ENCODE measurements at regions not wholly inside any gene's neighbourhood (a gene's known extent, or its start where the extent isn't known, plus 50 kb on each side); places are given as distances from the start of the nearest gene placed in this dataset.

- intact Hi-C loops (cut with micrococcal nuclease; ENCODE audit: unreplicated experiment), result no loop called here
- no peak for DNase-seq (ENCODE audit: low spot score)
- no TSS peak for BruUV-seq (replicated peaks)
- no peaks in the 10 kb centered on the region for H3K9me3 ChIP-seq (ENCODE audit: low read depth, low read length, poor library complexity, severe bottlenecking)
- H3K27me3 ChIP-seq (replicated peaks; ENCODE audit: insufficient read depth, low read depth, low read length, poor library complexity), result no peaks in the 10 kb centered on the region
- no peak for TF ChIP-seq CTCF (conservative IDR thresholded peaks at IDR 0.05; ENCODE audit: low read depth, low read length)
- no peak for TF ChIP-seq EZH2 (IDR thresholded peaks at IDR 0.05; ENCODE audit: borderline replicate concordance, low read depth, low read length, poor library complexity, severe bottlenecking)
- POLR2A ChIA-PET (ENCODE audit: low non-redundant PET), result no interaction called here
- H3K36me3 ChIP-seq (ENCODE audit: insufficient read depth, low read length, poor library complexity, severe bottlenecking), result no peaks in the 10 kb centered on the region
- CTCF ChIA-PET, result no interaction called here
- no peaks in the 10 kb centered on the region for H3K4me1 ChIP-seq (ENCODE audit: insufficient read depth, low read length, poor library complexity, severe bottlenecking)
- H3K4me3 ChIP-seq (ENCODE audit: low read depth, low read length, poor library complexity, severe bottlenecking), result no peak overlapping the region
- H3K27ac ChIP-seq (ENCODE audit: low read depth, low read length, poor library complexity, severe bottlenecking), result no peak overlapping the region
Measured at GRCh38 chr21:28464095-28464494, 528.6 kb downstream of the LTN1 start.

- no peak overlapping the region for H3K27ac ChIP-seq (ENCODE audit: low read depth, low read length, poor library complexity, severe bottlenecking)
- H3K27me3 ChIP-seq (replicated peaks; ENCODE audit: insufficient read depth, low read depth, low read length, poor library complexity), result no peaks in the 10 kb centered on the region
- H3K9me3 ChIP-seq (ENCODE audit: low read depth, low read length, poor library complexity, severe bottlenecking), result no peaks in the 10 kb centered on the region
- H3K4me1 ChIP-seq (ENCODE audit: insufficient read depth, low read length, poor library complexity, severe bottlenecking), result no peaks in the 10 kb centered on the region
- POLR2A ChIA-PET (ENCODE audit: low non-redundant PET), result no interaction called here
- intact Hi-C loops (cut with micrococcal nuclease; ENCODE audit: unreplicated experiment), result no loop called here
- TF ChIP-seq EZH2 (IDR thresholded peaks at IDR 0.05; ENCODE audit: borderline replicate concordance, low read depth, low read length, poor library complexity, severe bottlenecking) (no peak), CTCF (conservative IDR thresholded peaks at IDR 0.05; ENCODE audit: low read depth, low read length) (no peak)
- no peak overlapping the region for H3K4me3 ChIP-seq (ENCODE audit: low read depth, low read length, poor library complexity, severe bottlenecking)
- no TSS peak for BruUV-seq (replicated peaks)
- no peaks in the 10 kb centered on the region for H3K36me3 ChIP-seq (ENCODE audit: insufficient read depth, low read length, poor library complexity, severe bottlenecking)
- no peak for DNase-seq (ENCODE audit: low spot score)
- CTCF ChIA-PET, result no interaction called here
Measured at GRCh38 chr21:28459193-28459592, 533.5 kb downstream of the LTN1 start.

GRCh38 chr21:28458446-28458845, 534.2 kb downstream of the LTN1 start:
- TF ChIP-seq EZH2 (IDR thresholded peaks at IDR 0.05; ENCODE audit: borderline replicate concordance, low read depth, low read length, poor library complexity, severe bottlenecking), result no peak
- no peak for TF ChIP-seq CTCF (conservative IDR thresholded peaks at IDR 0.05; ENCODE audit: low read depth, low read length)
- intact Hi-C loops (cut with micrococcal nuclease; ENCODE audit: unreplicated experiment), result no loop called here
- H3K36me3 ChIP-seq (ENCODE audit: insufficient read depth, low read length, poor library complexity, severe bottlenecking), result no peaks in the 10 kb centered on the region
- H3K4me1 ChIP-seq (ENCODE audit: insufficient read depth, low read length, poor library complexity, severe bottlenecking), result no peaks in the 10 kb centered on the region
- BruUV-seq (replicated peaks), result no TSS peak
- H3K4me3 ChIP-seq (ENCODE audit: low read depth, low read length, poor library complexity, severe bottlenecking), result no peak overlapping the region
- no peak for DNase-seq (ENCODE audit: low spot score)
- no peaks in the 10 kb centered on the region for H3K9me3 ChIP-seq (ENCODE audit: low read depth, low read length, poor library complexity, severe bottlenecking)
- H3K27me3 ChIP-seq (replicated peaks; ENCODE audit: insufficient read depth, low read depth, low read length, poor library complexity), result no peaks in the 10 kb centered on the region
- no peak overlapping the region for H3K27ac ChIP-seq (ENCODE audit: low read depth, low read length, poor library complexity, severe bottlenecking)
- ChIA-PET POLR2A (ENCODE audit: low non-redundant PET) (no interaction called here), CTCF (no interaction called here)

All from A673 (cell line).